A549 (cell line): ENCODE measurements at regions not wholly inside any gene's neighbourhood (a gene's known extent, or its start where the extent isn't known, plus 50 kb on each side); places are given as distances from the start of the nearest gene placed in this dataset.

ENCODE experiments used
- MAFK ChIP-seq: fragments of 450-650 bp; IDR thresholded peaks from 2 replicates; pipeline ENCODE4 v1.6.1; 2014; ENCODE audit not compliant: partially characterized antibody
- TF ChIP-seq, protein P1 (sequence below): IDR thresholded peaks from 2 replicates; pipeline ENCODE4 v1.6.1; 2012
- TF ChIP-seq, protein P2 (sequence below): fragments of >200 bp; sonication (Bioruptor Twin); formaldehyde crosslinking; IDR thresholded peaks from 3 replicates; pipeline ENCODE4 v1.5.1; 2016

GRCh38 chr1:83741770-83742169 is 257.2 kb downstream of the TTLL7 start:
- TF ChIP-seq, protein P1, sequence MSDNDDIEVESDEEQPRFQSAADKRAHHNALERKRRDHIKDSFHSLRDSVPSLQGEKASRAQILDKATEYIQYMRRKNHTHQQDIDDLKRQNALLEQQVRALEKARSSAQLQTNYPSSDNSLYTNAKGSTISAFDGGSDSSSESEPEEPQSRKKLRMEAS: no peak
- no peak for TF ChIP-seq MAFK
- TF ChIP-seq, protein P2, sequence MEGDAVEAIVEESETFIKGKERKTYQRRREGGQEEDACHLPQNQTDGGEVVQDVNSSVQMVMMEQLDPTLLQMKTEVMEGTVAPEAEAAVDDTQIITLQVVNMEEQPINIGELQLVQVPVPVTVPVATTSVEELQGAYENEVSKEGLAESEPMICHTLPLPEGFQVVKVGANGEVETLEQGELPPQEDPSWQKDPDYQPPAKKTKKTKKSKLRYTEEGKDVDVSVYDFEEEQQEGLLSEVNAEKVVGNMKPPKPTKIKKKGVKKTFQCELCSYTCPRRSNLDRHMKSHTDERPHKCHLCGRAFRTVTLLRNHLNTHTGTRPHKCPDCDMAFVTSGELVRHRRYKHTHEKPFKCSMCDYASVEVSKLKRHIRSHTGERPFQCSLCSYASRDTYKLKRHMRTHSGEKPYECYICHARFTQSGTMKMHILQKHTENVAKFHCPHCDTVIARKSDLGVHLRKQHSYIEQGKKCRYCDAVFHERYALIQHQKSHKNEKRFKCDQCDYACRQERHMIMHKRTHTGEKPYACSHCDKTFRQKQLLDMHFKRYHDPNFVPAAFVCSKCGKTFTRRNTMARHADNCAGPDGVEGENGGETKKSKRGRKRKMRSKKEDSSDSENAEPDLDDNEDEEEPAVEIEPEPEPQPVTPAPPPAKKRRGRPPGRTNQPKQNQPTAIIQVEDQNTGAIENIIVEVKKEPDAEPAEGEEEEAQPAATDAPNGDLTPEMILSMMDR: no peak
